ENCODE measurements at regions not wholly inside any gene's neighbourhood (a gene's known extent, or its start where the extent isn't known, plus 50 kb on each side); places are given as distances from the start of the nearest gene placed in this dataset.

DNA sequence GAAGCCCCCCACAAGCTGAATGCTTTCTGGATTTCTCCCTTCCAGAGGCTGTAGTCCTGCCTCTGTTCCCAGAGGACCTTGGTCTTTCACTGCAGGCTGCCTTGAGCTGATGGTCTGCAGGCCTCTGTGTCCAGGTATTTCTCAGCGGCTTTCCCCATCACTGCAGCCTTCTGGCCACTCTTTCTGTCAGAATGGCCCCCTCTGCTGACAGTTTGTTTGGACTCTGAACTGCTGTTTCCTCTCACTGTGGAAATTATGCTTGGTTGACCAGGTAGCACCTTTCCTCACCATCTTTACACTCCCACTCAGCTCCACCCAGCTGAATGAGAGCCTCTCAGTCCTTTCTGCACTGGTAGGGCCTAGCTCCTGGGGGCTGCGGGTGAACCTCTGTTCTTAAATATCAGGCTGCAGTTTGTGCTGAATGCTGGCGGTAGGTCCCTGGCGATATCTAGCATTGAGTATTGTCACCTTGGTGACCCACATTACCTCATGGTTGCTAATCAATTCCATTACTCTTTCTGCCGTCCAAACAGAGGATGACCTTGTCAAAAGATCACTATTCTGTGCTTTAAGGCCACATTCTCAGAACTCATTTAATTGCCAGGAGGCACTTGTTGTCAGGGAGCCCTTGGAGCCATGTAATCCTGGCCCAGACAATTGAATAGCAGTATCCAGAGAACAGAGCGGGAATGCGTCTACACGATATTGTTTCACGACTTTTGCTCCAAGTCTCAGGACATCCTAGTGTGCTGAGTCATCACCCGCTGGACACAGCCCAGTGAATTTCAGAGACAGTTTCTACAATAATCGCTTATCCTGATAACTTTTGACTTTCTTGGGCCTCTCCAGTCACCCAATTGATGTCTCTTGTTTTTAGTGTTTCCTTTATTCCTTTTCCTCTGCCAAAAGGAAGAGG lies 230.2 kb downstream of the TENT4A start:
- H3K4me3 ChIP-seq (ENCODE audit: control insufficient read depth, low read depth, low read length) = no peak overlapping the region
- TF ChIP-seq, protein P1, sequence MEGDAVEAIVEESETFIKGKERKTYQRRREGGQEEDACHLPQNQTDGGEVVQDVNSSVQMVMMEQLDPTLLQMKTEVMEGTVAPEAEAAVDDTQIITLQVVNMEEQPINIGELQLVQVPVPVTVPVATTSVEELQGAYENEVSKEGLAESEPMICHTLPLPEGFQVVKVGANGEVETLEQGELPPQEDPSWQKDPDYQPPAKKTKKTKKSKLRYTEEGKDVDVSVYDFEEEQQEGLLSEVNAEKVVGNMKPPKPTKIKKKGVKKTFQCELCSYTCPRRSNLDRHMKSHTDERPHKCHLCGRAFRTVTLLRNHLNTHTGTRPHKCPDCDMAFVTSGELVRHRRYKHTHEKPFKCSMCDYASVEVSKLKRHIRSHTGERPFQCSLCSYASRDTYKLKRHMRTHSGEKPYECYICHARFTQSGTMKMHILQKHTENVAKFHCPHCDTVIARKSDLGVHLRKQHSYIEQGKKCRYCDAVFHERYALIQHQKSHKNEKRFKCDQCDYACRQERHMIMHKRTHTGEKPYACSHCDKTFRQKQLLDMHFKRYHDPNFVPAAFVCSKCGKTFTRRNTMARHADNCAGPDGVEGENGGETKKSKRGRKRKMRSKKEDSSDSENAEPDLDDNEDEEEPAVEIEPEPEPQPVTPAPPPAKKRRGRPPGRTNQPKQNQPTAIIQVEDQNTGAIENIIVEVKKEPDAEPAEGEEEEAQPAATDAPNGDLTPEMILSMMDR (IDR thresholded peaks at IDR 0.05; ENCODE audit: control insufficient read depth, insufficient read depth, low read depth, low read length, missing control alignments) = no peak
- no peak for DNase-seq (ENCODE audit: low read depth)

DNA sequence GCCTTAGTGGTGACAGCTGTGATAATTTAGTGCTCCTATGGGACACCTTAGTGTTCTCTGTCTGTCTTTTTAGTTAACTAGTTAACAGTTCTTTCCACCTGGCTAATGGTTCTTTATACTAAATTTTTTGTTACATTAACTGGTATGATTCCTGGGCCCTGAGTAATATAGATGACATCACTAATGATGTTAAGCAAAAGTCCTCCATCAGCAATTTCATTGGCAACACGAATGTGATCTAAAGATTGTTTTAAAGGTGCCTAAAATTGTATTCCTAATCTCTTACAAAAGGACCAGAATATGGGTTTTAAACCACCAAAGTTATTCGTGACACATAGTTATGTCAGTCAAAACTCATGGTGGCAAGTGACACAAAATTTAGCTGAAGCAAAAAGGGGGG lies 235.3 kb downstream of the TENT4A start:
- DNase-seq (ENCODE audit: low read depth) = no peak
- H3K4me3 ChIP-seq (ENCODE audit: control insufficient read depth, low read depth, low read length) = no peak overlapping the region
- TF ChIP-seq, protein P1 (IDR thresholded peaks at IDR 0.05; ENCODE audit: control insufficient read depth, insufficient read depth, low read depth, low read length, missing control alignments) = no peak

DNA sequence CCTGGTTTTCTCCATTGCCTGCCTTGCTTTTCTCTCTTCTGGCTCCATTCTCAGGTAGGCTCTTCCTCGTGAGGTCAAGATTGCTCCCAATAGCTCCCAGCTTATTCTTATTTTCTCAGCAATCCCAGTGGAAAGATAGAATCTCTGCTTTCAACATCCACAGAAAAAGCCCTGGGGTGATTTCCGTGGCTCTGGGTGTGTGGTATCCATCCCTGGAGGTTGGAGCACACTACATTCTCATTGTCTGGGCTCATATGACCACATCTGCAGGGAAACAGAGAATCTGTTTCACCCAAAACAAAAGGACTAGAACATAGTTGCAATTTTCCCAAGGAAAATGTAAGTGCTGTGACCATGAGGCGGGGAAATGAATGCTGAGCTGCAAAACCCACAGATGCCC lies 236.0 kb downstream of the TENT4A start:
- no peak for DNase-seq (ENCODE audit: low read depth)
- H3K4me3 ChIP-seq (ENCODE audit: control insufficient read depth, low read depth, low read length) = no peak overlapping the region
- TF ChIP-seq, protein P1 (IDR thresholded peaks at IDR 0.05; ENCODE audit: control insufficient read depth, insufficient read depth, low read depth, low read length, missing control alignments) = no peak

DNA sequence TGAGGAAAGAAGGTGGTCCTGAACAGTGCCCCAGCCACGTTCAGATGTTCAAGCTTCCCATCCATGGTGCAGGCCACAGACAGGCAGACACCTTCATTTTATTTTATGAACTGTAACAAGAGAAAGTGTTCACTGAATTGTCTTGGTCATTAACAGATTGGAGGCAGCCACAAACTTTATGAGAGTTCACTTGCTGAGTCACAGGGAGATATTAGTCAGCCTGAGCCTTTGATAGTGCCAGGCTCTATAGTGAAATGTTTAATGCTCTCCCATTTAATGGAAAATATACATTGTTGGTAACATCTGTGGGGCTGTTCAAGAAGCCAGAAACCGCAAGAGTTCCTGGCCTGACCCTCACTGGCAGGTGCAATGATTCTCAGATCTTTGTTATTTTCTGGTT lies 237.0 kb downstream of the TENT4A start:
- TF ChIP-seq, protein P1 (IDR thresholded peaks at IDR 0.05; ENCODE audit: control insufficient read depth, insufficient read depth, low read depth, low read length, missing control alignments) = no peak
- no peak for DNase-seq (ENCODE audit: low read depth)
- no peak overlapping the region for H3K4me3 ChIP-seq (ENCODE audit: control insufficient read depth, low read depth, low read length)

DNA sequence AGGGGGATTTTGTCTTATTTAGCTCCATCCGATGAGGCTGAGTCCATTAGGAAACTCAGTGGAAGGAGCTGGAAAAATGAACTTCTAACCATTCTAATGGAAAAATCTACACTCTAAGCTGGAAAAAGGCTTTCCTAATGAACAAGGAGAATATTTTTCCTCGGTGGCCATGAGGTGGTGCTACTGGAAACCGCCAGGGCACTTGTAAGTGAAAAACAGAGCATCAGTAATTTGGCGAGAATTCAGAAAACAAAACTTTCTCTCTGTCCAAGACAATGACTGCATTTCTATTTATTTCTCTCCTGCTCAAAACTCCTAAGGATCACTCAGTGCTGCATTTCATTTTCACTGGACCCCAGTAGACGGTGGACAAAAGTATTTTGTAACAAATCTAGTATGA lies 237.6 kb downstream of the TENT4A start:
- no peak overlapping the region for H3K4me3 ChIP-seq (ENCODE audit: control insufficient read depth, low read depth, low read length)
- no peak for DNase-seq (ENCODE audit: low read depth)
- TF ChIP-seq, protein P1 (IDR thresholded peaks at IDR 0.05; ENCODE audit: control insufficient read depth, insufficient read depth, low read depth, low read length, missing control alignments) = no peak

DNA sequence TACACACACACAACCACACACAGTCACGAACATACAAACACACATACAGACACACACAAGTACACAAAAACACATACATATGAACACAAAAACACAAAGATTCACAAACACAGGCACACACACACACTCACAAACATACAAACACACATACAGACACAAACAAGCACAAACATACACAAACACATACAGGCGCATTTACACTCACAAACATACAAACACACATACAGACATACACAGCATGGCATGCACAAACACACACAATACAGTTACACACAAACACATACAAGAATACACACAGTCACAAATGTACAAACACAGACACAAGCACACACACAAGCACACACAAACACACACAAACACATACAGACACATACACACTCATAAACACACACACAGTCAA lies 247.9 kb downstream of the TENT4A start:
- DNase-seq (ENCODE audit: low read depth) = no peak
- no peak overlapping the region for H3K4me3 ChIP-seq (ENCODE audit: control insufficient read depth, low read depth, low read length)
- TF ChIP-seq, protein P1 (IDR thresholded peaks at IDR 0.05; ENCODE audit: control insufficient read depth, insufficient read depth, low read depth, low read length, missing control alignments) = no peak

All from AG09309 (cell line).